ENCODE measurements at regions not wholly inside any gene's neighbourhood (a gene's known extent, or its start where the extent isn't known, plus 50 kb on each side); places are given as distances from the start of the nearest gene placed in this dataset.

DNA sequence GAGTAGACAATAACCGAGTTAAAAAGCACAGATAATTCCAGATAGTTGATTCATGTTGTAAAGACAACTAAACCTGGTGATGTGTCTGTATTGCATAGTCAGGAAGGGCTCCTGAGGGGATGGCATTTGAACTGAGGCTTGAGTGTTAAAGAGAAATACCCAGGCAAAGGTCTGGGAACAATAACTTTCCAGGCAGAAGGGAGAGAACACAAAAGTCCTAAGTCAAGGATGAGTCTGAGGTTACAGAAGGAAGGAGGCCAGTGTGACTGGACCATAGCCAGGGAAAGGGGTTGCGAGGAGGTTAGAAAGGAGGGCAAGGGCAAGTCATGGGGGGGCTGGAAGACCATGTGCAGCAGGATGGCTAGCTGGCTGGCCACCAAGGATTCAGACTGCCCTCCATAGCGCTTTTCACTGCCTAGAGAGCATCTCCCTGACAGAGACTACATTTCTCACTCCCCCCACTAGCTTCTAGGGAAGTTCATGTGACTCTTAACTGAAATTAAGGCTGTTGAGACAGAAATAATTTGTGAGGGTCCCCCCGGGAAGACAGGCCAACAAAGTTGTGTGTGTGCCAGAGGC is 135.5 kb upstream of the CREB1 start:
- Histone ChIP-seq H3K27ac (peak overlapping the region in 3 of 12 donors; percentile 45 to 71 (median 60)), H3K4me1 (peaks cover 0 to 9% (median 0%) of the 10 kb centered on the region in 12 donors), H3K27me3 (no peaks in the 10 kb centered on the region), H3K36me3 (no peaks in the 10 kb centered on the region), H3K9me3 (peaks cover 0 to 10% (median 0%) of the 10 kb centered on the region in 12 donors), H3K4me3 (no peak overlapping the region)
- intact Hi-C loops (cut with DNase I): no loop called here
- peak in 1 of 4 donors; percentile 8 for ATAC-seq
- 55 to 67% (median 62%) methylated on average over 4 of the region's 4 CpGs for WGBS, 4 donors
- DNase-seq: no peak
- no peak for TF ChIP-seq POLR2A (IDR thresholded peaks at IDR 0.05)
- TF ChIP-seq CTCF (IDR thresholded peaks at IDR 0.05): no peak

GRCh38 chr2:207394812-207395534 is 134.8 kb upstream of the CREB1 start:
- WGBS, 4 donors: 29 to 36% (median 30%) methylated on average over 7 of the region's 7 CpGs
- Histone ChIP-seq H3K9me3 (peaks cover 0 to 10% (median 0%) of the 10 kb centered on the region in 12 donors), H3K27ac (peak overlapping the region in 3 of 12 donors; percentile 45 to 71 (median 60)), H3K27me3 (no peaks in the 10 kb centered on the region), H3K36me3 (no peaks in the 10 kb centered on the region), H3K4me3 (no peak overlapping the region), H3K4me1 (peaks cover 0 to 9% (median 0%) of the 10 kb centered on the region in 12 donors)
- no peak for TF ChIP-seq CTCF (IDR thresholded peaks at IDR 0.05)
- TF ChIP-seq POLR2A (IDR thresholded peaks at IDR 0.05): no peak
- intact Hi-C loops (cut with DNase I): no loop called here
- DNase-seq (peak in 2 of 5 donors; percentile 25 to 80), ATAC-seq (peak in 3 of 4 donors; percentile 56 to 90 (median 83))

- 89 to 98% (median 94%) methylated on average over 2 of the region's 2 CpGs for WGBS, 4 donors
- Histone ChIP-seq H3K4me3 (no peak overlapping the region), H3K27me3 (no peaks in the 10 kb centered on the region), H3K27ac (peak overlapping the region in 2 of 12 donors; percentile 39 to 49), H3K36me3 (no peaks in the 10 kb centered on the region), H3K9me3 (peaks cover 0 to 10% (median 0%) of the 10 kb centered on the region in 12 donors), H3K4me1 (peaks cover 0 to 9% (median 0%) of the 10 kb centered on the region in 12 donors)
- intact Hi-C loops (cut with DNase I): no loop called here
- ATAC-seq (no peak), DNase-seq (no peak)
- TF ChIP-seq POLR2A (IDR thresholded peaks at IDR 0.05) (no peak), CTCF (IDR thresholded peaks at IDR 0.05) (no peak)
Observed at GRCh38 chr2:207395535-207396251, 134.1 kb upstream of the CREB1 start.

Measured in heart left ventricle (tissue), 16 donors.